T-helper 2 cell treated with Interferon-gamma antibody and Interleukin-4, amounts not matched to agents 5 μg/mL and 100 μg/mL, for 36 hours (primary cell): ENCODE measurements at regions not wholly inside any gene's neighbourhood (a gene's known extent, or its start where the extent isn't known, plus 50 kb on each side); places are given as distances from the start of the nearest gene placed in this dataset.

Experiments
- DNase-seq: peaks from one replicate; pipeline ENCODE4 v3.0.0; 2021; ENCODE audit warnings: low spot score
- H3K27ac Mint-ChIP-seq: one replicate; pipeline ENCODE4 v1.8.0; 2021; ENCODE audit warnings: mild to moderate bottlenecking, mixed read lengths
- H3K27me3 Mint-ChIP-seq: one replicate; pipeline ENCODE4 v1.8.0; 2021; ENCODE audit warnings: low read depth, mixed read lengths
- H3K36me3 Mint-ChIP-seq: one replicate; pipeline ENCODE4 v1.8.0; 2021; ENCODE audit warnings: low read depth, mixed read lengths
- H3K4me1 Mint-ChIP-seq: one replicate; pipeline ENCODE4 v1.8.0; 2021; ENCODE audit warnings: low read depth, mixed read lengths
- H3K4me3 Mint-ChIP-seq: one replicate; pipeline ENCODE4 v1.8.0; 2022; ENCODE audit warnings: mild to moderate bottlenecking, moderate library complexity, mixed read lengths
- H3K9me3 Mint-ChIP-seq: one replicate; pipeline ENCODE4 v1.8.0; 2021; ENCODE audit warnings: mixed read lengths

DNA sequence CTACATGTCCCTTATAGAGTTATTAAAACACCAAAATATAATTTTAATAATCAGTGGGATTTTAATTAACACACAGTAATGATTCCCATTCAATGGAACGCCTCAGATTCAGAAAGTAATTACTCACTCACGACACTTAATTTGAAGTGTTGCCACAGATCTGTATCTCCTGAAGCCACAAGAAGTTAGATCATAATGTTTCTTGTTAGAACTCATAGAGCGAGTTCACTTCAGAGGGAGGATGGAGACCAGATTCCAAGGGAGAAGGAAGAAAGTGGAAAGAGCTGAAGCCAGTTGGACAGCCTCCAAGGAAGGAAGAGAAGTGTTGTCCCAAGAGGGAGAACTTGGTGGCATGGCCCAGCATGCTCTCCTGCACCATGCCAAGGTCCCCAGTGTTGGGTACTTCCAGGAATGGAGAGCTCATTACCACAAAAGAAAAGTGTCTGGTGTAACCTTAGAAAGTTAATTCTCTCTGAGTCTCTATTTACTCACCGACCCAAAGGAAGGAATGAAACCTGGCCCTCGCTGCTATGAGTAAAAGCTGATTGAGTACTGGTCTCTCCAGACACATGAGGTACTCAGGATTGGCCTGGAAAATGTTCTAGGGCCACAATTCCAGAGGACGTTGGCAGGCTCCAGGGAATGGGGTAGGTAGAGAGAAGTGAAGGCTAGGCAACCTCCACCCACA is 305.4 kb downstream of the BCL11B start:
- Mint-ChIP-seq H3K27ac (peak overlapping the region; percentile 52), H3K27me3 (peaks cover 13% of the 10 kb centered on the region), H3K36me3 (no peaks in the 10 kb centered on the region), H3K4me1 (peaks cover 26% of the 10 kb centered on the region), H3K9me3 (no peaks in the 10 kb centered on the region), H3K4me3 (peak overlapping the region; percentile 41)
- DNase-seq: no peak

DNA sequence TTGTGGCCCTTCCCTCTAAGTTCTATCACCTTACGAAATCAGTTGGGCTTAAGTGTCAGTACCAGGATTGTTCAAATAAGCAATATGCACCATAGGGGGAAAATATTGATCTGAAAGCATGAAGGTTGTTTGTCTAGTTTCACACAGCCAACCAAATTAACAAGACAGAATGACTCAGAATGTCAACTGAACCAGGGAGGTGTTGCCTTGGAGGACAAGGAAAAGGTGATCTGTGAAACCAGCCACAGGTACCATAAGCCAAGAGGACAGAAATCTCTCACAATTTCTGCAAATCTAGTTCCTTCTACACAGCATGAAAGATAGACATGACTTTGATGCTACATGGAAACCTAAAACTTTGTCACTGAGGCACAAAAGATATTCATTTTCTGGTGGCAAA is 297.9 kb downstream of the BCL11B start:
- H3K4me1 Mint-ChIP-seq: peaks cover 5% of the 10 kb centered on the region
- H3K36me3 Mint-ChIP-seq: peaks cover 3% of the 10 kb centered on the region
- peaks cover 16% of the 10 kb centered on the region for H3K9me3 Mint-ChIP-seq
- H3K27me3 Mint-ChIP-seq: peaks cover 6% of the 10 kb centered on the region
- no peak overlapping the region for H3K4me3 Mint-ChIP-seq
- DNase-seq: no peak
- H3K27ac Mint-ChIP-seq: no peak overlapping the region

DNA sequence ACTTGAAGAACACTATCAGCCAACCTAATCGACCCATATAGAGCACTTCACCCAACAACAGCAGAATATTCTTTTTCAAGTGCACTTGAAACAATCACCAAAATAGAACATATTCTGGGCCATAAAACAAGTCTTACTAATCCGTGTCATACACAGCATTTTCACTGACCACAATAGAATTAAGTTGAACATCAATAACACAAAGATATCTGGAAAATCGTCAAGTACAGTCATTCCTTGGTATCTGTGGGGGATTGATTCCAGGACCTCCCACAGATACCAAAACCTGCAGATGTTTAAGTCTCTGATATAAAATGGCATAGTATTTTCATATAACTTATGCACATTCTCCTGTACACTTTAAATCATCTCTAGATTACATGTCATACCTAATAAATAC is 295.7 kb downstream of the BCL11B start:
- H3K27ac Mint-ChIP-seq: no peak overlapping the region
- no peak for DNase-seq
- peaks cover 5% of the 10 kb centered on the region for H3K4me1 Mint-ChIP-seq
- H3K27me3 Mint-ChIP-seq: peaks cover 3% of the 10 kb centered on the region
- H3K9me3 Mint-ChIP-seq: peaks cover 23% of the 10 kb centered on the region
- H3K36me3 Mint-ChIP-seq: peaks cover 5% of the 10 kb centered on the region
- H3K4me3 Mint-ChIP-seq: no peak overlapping the region

DNA sequence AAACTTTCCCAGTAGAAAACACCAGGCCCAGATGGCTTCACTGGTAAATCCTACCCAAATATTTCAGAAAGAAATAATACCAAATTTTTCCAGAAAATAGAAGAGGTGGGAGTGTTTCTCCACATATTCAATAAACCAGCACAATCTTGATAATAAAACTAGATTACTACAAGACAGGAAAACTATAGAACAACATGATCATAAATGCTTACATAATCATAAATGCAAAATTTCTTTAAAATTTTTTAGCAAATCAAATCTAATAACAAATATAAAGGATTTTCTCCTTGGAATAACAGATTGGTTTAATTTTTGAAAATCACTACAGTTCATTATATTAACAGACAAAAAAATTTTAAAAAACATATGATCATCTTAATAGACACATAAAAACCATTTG is 294.5 kb downstream of the BCL11B start:
- H3K4me3 Mint-ChIP-seq: no peak overlapping the region
- H3K27me3 Mint-ChIP-seq: peaks cover 3% of the 10 kb centered on the region
- DNase-seq: no peak
- no peak overlapping the region for H3K27ac Mint-ChIP-seq
- peaks cover 23% of the 10 kb centered on the region for H3K9me3 Mint-ChIP-seq
- H3K4me1 Mint-ChIP-seq: peaks cover 12% of the 10 kb centered on the region
- peaks cover 5% of the 10 kb centered on the region for H3K36me3 Mint-ChIP-seq

DNA sequence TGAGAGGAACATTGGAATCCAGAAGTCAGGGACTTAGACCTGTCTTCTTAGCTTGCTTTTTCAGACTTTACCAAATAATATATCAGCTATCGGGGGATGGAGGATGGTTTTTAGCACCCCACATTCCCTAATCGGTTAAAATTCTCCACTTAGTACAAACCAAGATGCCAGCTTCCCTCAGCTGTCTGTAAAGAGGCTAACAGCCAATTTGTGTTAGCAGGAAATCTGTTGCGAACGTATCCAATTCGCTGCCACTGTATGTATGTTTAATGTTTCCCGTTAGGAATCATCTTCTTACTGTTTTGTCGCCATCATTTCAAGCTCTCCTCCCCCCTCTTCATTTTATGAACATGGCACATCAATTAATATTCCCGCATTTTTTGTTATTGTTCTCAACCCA is 289.0 kb downstream of the BCL11B start:
- Mint-ChIP-seq H3K36me3 (peaks cover 2% of the 10 kb centered on the region), H3K4me1 (peaks cover 48% of the 10 kb centered on the region), H3K27me3 (no peaks in the 10 kb centered on the region), H3K4me3 (peak overlapping the region; percentile 35), H3K9me3 (peaks cover 19% of the 10 kb centered on the region), H3K27ac (peak overlapping the region; percentile 97)
- DNase-seq: no peak

DNA sequence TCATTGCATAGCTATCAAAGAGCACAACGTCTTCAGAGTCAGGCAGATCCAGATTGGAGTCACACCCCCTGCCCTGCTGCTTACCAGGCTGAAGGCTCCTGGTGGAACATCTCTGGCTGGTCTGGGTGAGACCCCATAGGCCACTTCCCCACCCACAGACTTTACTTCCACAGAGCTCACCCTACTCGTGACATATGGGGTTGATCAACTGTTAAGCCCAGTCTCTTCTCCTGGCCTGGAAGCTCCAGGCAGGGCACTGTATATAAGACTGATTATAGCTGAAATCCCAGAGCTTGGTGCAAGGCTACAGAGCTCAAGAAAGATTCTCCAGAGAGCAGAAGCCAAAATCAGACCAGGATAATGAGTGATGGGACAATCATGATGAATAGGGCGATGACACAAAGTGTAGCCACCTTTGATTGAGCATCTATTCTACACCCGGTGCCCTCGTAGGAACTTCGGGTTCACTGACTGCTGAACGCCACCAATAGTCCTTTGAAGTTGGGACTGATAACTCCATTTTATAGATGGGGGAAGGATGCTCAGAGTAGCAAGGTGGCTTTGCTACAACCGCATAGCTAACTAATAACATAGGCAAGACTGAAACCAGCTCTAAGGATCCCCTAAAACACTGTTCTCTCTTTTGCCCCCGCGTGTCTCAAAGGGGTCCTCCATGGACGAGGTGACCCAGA is 287.8 kb downstream of the BCL11B start:
- Mint-ChIP-seq H3K9me3 (peaks cover 7% of the 10 kb centered on the region), H3K4me3 (peak overlapping the region; percentile 68), H3K27me3 (no peaks in the 10 kb centered on the region), H3K36me3 (peaks cover 2% of the 10 kb centered on the region), H3K4me1 (peaks cover 50% of the 10 kb centered on the region), H3K27ac (peak overlapping the region; percentile 97)
- DNase-seq: no peak

DNA sequence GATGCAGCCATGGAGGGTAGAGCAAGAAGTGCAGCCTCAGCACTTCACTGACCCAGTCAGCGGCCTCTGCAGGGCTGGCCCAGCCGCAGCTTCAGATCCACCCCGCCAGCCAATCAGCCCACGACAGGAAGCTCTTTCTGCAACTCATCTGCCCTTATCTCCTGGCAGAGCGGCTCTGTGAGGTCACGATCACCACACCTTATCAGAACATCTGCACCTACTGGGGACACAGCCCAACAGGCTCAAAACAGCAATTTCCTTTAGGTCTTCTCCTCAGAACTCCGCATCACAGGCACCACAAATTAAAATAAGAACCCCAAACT is 287.3 kb downstream of the BCL11B start:
- no peaks in the 10 kb centered on the region for H3K27me3 Mint-ChIP-seq
- H3K36me3 Mint-ChIP-seq: peaks cover 2% of the 10 kb centered on the region
- peak; percentile 83 for DNase-seq
- H3K9me3 Mint-ChIP-seq: peaks cover 7% of the 10 kb centered on the region
- peak overlapping the region; percentile 68 for H3K4me3 Mint-ChIP-seq
- peaks cover 50% of the 10 kb centered on the region for H3K4me1 Mint-ChIP-seq
- peak overlapping the region; percentile 97 for H3K27ac Mint-ChIP-seq

DNA sequence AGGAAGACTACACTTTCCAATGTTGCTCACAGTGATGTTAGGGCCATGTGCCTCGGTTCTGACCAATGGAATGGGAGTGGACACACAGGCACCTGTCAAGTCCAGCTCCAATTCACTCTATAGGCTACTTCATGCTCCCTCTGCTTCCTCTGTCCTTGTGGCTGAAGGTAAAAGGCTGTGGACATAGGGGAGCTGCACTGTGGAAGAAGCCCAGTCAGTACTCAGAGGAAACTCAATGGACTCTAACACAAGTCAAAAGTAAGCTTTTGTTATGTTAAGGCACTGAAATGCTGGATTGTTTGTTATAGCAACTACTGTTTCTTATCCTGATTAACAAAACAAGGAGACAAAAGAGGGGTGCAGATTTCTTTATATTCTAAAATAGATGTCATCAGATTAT is 278.2 kb downstream of the BCL11B start:
- DNase-seq: no peak
- peak overlapping the region; percentile 58 for H3K4me3 Mint-ChIP-seq
- peaks cover 8% of the 10 kb centered on the region for H3K9me3 Mint-ChIP-seq
- peaks cover 13% of the 10 kb centered on the region for H3K36me3 Mint-ChIP-seq
- H3K4me1 Mint-ChIP-seq: peaks cover 25% of the 10 kb centered on the region
- H3K27me3 Mint-ChIP-seq: no peaks in the 10 kb centered on the region
- peak overlapping the region; percentile 91 for H3K27ac Mint-ChIP-seq

DNA sequence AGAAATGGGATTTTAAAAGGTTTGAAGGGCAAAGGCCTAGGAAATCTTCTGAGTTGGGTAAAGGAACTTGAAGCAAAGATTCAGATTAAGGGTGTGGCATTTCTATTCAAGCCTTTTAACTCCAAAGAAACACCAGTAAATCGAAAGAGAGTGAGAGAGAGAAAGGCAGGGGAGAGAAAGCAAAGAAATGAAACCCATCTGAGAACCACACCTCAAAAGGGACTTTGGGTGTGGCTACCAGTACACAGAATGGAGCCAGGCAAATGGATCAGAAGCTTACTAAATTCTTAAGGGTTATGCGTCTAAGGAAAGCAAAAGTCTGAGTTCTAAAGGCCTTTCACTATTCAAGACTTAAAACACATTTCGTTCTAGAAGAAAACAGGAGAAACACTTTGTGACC is 277.4 kb downstream of the BCL11B start:
- no peak for DNase-seq
- peak overlapping the region; percentile 58 for H3K4me3 Mint-ChIP-seq
- H3K36me3 Mint-ChIP-seq: peaks cover 13% of the 10 kb centered on the region
- H3K27me3 Mint-ChIP-seq: no peaks in the 10 kb centered on the region
- peak overlapping the region; percentile 91 for H3K27ac Mint-ChIP-seq
- peaks cover 25% of the 10 kb centered on the region for H3K4me1 Mint-ChIP-seq
- peaks cover 8% of the 10 kb centered on the region for H3K9me3 Mint-ChIP-seq

DNA sequence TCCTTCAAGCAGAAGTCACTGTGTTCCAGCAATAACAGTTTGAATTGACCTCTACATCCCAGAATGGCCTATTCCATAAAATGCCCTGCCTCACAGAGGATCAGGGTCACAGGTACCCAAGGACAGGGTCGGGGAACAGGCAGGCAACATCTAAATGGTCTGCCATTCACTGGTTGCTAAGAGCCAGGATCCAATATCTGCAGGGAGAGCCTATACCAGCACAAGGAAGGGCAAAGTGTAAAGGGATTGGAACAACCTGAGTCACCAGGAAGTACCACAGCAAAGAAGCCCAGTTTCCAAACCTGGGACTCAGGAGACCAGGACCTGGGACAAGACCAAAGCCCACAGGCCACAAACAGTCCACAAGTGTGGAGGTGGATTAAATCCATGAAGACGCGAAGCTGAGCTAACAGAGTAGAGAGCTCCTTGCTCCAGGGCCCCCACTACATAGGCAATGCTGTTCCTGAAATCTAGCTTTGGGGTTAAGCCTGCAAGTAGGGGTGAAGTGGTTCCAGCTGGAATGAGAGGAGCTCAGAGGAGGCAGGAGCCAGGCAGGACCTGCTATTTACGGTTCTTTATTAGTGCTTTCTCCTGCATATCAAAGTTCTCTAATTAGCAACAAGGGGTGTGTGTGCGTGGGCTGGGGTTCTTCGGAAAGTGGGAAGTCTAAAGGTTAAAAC is 274.3 kb downstream of the BCL11B start:
- no peak overlapping the region for H3K27ac Mint-ChIP-seq
- H3K36me3 Mint-ChIP-seq: peaks cover 13% of the 10 kb centered on the region
- H3K4me1 Mint-ChIP-seq: peaks cover 25% of the 10 kb centered on the region
- no peak overlapping the region for H3K4me3 Mint-ChIP-seq
- peaks cover 4% of the 10 kb centered on the region for H3K27me3 Mint-ChIP-seq
- peaks cover 8% of the 10 kb centered on the region for H3K9me3 Mint-ChIP-seq
- no peak for DNase-seq

DNA sequence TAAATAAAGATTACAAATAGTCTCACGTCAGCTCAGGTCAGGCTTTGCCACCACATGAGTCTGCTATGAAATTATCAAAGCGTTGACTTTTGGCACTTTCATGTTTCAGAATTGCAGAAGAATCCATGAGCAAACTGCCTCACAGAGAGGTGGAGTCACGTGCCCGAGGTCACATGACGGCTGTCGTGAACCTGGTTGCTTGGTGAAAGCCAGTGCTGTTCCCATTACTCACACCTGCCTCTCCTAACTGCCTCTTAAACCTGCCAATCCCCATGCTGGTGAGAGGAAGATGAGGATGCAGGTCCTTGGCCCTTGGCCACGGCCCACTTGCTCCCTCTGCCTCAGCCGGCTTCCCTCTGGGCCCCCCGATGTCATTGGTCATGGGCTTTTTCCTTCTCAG is 272.7 kb downstream of the BCL11B start:
- H3K27me3 Mint-ChIP-seq: peaks cover 4% of the 10 kb centered on the region
- peaks cover 20% of the 10 kb centered on the region for H3K4me1 Mint-ChIP-seq
- H3K27ac Mint-ChIP-seq: no peak overlapping the region
- peaks cover 12% of the 10 kb centered on the region for H3K36me3 Mint-ChIP-seq
- H3K4me3 Mint-ChIP-seq: no peak overlapping the region
- H3K9me3 Mint-ChIP-seq: peaks cover 3% of the 10 kb centered on the region
- DNase-seq: no peak

DNA sequence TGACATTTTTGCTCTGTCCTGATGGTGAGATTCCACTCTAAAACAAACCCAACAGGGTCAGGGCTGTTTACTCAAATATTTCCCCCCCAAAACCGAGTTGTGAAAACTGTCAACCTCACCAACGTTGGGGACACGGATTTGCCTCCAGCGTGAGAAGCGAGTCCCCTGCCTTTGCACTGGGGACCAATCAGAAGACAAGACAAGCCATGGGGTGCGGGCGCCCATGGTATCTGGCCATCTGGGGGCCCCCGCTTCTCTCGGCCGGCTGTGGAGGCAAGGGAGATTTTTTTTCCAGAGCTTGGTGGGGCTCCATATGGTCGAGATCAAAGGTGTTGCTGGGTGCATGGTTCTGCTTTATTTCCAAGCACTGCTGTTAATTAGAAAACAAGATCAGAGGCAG is 272.1 kb downstream of the BCL11B start:
- Mint-ChIP-seq H3K36me3 (peaks cover 8% of the 10 kb centered on the region), H3K9me3 (peaks cover 3% of the 10 kb centered on the region), H3K27me3 (peaks cover 6% of the 10 kb centered on the region), H3K27ac (no peak overlapping the region), H3K4me1 (peaks cover 15% of the 10 kb centered on the region), H3K4me3 (no peak overlapping the region)
- no peak for DNase-seq

DNA sequence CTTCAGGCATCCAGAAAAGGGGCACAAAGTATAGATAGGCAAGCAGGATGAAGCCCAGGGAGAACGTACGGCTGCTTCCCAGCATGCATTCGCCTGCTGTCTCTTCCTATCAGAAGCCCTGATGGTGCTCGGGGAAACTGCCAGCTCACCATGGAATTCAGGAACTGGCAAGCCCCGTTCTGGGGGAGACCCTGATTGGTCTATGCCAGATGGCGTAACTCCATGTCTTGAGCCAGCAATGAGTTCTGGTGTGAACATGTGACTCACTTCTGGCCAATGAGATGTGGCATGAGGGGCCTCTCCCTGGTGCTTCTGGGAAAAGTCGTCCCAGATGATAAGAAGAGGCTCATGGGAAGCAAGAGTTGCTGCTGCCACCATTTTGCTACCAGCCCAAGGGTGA is 270.8 kb downstream of the BCL11B start:
- Mint-ChIP-seq H3K36me3 (peaks cover 4% of the 10 kb centered on the region), H3K4me3 (no peak overlapping the region), H3K4me1 (peaks cover 4% of the 10 kb centered on the region), H3K9me3 (no peaks in the 10 kb centered on the region), H3K27ac (no peak overlapping the region), H3K27me3 (peaks cover 8% of the 10 kb centered on the region)
- no peak for DNase-seq

DNA sequence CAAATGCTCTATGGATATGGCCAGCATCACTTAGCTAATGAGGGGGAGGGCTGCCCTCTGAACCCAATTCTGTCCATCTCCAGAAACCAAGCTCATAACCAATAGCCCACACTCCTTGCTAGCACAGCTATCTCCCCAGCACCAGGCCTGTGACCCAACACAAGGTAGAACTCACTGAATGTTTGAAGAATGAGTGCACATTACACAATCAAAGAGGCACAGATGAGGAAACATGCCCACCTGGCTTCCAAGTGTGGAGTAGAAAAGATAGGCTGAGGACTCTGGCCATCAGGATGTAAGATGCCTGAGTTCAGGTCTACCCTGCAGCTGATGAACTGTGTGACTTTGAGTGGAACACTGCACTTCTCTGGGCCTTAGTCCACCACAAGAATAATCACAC is 268.4 kb downstream of the BCL11B start:
- Mint-ChIP-seq H3K4me1 (peaks cover 4% of the 10 kb centered on the region), H3K27me3 (peaks cover 8% of the 10 kb centered on the region), H3K4me3 (no peak overlapping the region), H3K36me3 (peaks cover 1% of the 10 kb centered on the region), H3K9me3 (no peaks in the 10 kb centered on the region), H3K27ac (no peak overlapping the region)
- no peak for DNase-seq
